ENCODE measurements at regions not wholly inside any gene's neighbourhood (a gene's known extent, or its start where the extent isn't known, plus 50 kb on each side); places are given as distances from the start of the nearest gene placed in this dataset.

DNA sequence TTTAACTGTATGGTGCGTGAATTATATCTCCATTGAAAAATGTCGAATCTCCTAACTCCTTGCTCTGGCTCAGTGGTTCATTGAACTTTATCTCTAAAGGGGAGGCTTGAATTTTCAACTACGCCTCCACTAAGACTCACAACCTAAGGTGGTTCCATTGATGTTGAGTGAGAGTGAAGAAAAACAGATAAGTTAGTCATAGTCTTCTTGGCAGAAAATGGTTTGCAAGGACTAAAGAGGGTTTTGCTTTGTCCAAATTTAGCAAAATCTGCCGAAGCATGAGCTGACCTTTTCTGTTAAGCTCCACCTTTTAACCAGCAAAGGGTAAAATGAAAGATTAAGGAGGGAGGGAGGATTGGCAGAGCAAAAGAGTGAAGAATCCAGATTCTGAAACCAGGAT, 290.2 kb upstream of the SPTLC3 start:
- no peak for DNase-seq (ENCODE audit: low read depth)
- TF ChIP-seq CTCF (conservative IDR thresholded peaks at IDR 0.05; ENCODE audit: low read length), result no peak
- H3K4me3 ChIP-seq (ENCODE audit: low read length), result no peak overlapping the region

- TF ChIP-seq CTCF (conservative IDR thresholded peaks at IDR 0.05; ENCODE audit: low read length), result no peak
- no peak overlapping the region for H3K4me3 ChIP-seq (ENCODE audit: low read length)
- DNase-seq (ENCODE audit: low read depth), result no peak
Measured at GRCh38 chr20:12721636-12722035, 287.1 kb upstream of the SPTLC3 start.

DNA sequence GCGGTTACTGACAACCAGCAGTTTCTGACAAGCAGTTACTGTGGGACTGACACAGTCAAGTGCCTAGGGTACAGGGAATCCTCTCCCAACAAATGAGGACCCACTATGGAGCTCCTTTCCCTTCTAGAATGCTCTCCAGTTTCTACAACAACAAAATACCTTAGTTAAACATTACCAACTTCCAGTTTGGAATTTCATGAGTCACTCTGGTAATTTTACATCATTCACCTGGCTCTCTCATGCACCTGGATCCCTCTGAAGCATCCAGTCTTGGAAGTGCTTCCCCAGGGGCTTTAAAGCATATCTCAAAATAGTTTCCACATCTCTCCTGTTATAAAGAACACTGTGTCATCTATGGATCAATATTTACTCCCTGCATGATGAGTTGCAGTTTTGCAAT, 286.7 kb upstream of the SPTLC3 start:
- no peak overlapping the region for H3K4me3 ChIP-seq (ENCODE audit: low read length)
- TF ChIP-seq CTCF (conservative IDR thresholded peaks at IDR 0.05; ENCODE audit: low read length), result no peak
- DNase-seq (ENCODE audit: low read depth), result no peak

DNA sequence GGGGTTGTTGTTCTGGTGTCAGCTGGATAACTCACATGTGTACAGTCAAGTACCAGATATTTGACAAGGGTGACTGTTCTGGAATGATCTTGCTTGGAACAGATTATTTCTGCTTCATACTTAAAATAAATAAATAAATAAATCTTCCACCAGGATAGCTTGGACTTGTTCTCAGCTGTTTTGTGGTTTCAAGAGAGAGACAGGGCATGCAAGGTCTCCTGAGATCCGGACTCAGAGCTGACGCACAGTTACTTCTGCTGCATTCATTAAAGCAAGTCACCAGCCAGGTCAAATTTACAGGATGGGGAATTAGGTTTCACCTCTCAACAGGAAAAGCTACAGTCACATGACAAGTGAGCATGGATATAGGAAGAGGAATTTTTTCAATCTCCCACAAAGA, 285.0 kb upstream of the SPTLC3 start:
- no peak overlapping the region for H3K4me3 ChIP-seq (ENCODE audit: low read length)
- no peak for TF ChIP-seq CTCF (conservative IDR thresholded peaks at IDR 0.05; ENCODE audit: low read length)
- DNase-seq (ENCODE audit: low read depth), result no peak

- TF ChIP-seq CTCF (conservative IDR thresholded peaks at IDR 0.05; ENCODE audit: low read length), result no peak
- no peak for DNase-seq (ENCODE audit: low read depth)
- H3K4me3 ChIP-seq (ENCODE audit: low read length), result no peak overlapping the region
Measured at GRCh38 chr20:12728782-12729181, 280.0 kb upstream of the SPTLC3 start.

- no peak for DNase-seq (ENCODE audit: low read depth)
- no peak for TF ChIP-seq CTCF (conservative IDR thresholded peaks at IDR 0.05; ENCODE audit: low read length)
- H3K4me3 ChIP-seq (ENCODE audit: low read length), result no peak overlapping the region
Measured at GRCh38 chr20:12729326-12729725, 279.4 kb upstream of the SPTLC3 start.

DNA sequence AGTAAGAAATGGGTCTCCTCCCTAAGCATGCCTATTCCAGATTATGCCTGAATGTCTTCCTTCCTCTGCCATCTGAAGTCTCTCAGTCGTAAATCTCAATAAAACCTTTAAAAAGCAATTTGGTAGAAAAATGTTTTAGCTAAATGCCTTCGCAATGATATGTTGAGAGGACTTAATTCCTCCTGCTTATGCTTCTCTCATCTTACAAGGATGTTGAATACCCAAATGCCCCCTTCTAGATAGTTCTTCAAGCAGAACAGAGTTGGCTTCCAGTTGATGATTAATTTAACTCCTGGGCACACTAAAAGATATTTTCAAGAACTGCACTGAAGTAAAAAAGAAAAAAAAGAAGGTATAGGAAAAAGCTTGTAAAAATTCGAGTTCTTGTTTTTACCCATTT, 275.0 kb upstream of the SPTLC3 start:
- DNase-seq (ENCODE audit: low read depth), result no peak
- TF ChIP-seq CTCF (conservative IDR thresholded peaks at IDR 0.05; ENCODE audit: low read length), result no peak
- H3K4me3 ChIP-seq (ENCODE audit: low read length), result no peak overlapping the region
